Fibroblast of mammary gland (primary cell): ENCODE measurements at regions not wholly inside any gene's neighbourhood (a gene's known extent, or its start where the extent isn't known, plus 50 kb on each side); places are given as distances from the start of the nearest gene placed in this dataset.

Experiments used
- DNase-seq: peaks from one replicate; pipeline ENCODE4 v3.0.0-alpha.2; 2010; ENCODE audit warnings: low read depth
- H3K4me3 ChIP-seq: 2 replicates; pipeline ENCODE4 v1.5.1; 2011; ENCODE audit warnings: low read depth, mild to moderate bottlenecking, low read length, moderate library complexity; ENCODE audit not compliant: control insufficient read depth
- TF ChIP-seq, protein P1 (sequence below): conservative IDR thresholded peaks from 2 replicates; pipeline ENCODE4 v1.5.1; 2011; ENCODE audit warnings: low read depth, low read length, inconsistent platforms; ENCODE audit not compliant: control insufficient read depth, insufficient read depth

DNA sequence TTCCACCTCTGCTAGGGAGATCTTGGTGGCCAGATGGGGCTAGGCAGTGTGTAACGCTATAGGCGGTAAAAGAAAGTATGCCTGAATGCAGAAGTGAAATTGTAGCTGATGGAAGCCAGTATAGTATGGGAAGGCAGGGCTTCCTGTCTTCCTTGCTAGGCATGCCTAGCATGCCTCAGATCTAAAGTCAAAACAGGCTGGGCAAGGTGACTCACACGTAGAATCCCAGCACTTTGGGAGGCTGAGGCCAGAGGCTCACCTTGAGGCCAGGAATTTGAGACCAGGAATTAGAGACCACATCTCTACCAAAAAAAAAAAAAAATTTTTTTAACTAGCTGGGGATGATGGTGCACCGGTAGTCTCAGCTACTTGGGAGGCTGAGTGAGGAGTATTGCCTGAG is 281.7 kb upstream of the MTNR1B start:
- H3K4me3 ChIP-seq, result no peak overlapping the region
- DNase-seq, result no peak
- TF ChIP-seq, protein P1, sequence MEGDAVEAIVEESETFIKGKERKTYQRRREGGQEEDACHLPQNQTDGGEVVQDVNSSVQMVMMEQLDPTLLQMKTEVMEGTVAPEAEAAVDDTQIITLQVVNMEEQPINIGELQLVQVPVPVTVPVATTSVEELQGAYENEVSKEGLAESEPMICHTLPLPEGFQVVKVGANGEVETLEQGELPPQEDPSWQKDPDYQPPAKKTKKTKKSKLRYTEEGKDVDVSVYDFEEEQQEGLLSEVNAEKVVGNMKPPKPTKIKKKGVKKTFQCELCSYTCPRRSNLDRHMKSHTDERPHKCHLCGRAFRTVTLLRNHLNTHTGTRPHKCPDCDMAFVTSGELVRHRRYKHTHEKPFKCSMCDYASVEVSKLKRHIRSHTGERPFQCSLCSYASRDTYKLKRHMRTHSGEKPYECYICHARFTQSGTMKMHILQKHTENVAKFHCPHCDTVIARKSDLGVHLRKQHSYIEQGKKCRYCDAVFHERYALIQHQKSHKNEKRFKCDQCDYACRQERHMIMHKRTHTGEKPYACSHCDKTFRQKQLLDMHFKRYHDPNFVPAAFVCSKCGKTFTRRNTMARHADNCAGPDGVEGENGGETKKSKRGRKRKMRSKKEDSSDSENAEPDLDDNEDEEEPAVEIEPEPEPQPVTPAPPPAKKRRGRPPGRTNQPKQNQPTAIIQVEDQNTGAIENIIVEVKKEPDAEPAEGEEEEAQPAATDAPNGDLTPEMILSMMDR, result no peak

DNA sequence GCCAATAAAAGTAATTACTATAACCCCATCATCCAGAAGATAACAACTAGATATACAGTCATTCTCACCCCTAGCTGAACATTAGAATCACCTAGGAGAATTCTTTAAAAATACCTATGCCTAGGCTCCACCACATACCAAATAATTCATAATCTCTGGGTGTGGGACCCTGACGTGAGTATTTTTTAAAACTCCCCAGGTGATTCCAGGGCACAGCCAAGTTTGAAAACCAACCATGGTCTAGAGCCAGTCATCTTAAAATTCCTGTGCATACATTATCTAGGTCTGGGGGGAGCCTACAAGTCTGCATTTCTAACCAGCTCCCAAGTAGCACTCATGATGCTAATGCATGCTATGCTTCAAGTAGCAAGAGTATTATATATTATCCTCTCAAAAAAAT is 281.0 kb upstream of the MTNR1B start:
- no peak for DNase-seq
- H3K4me3 ChIP-seq, result no peak overlapping the region
- TF ChIP-seq, protein P1, result no peak

DNA sequence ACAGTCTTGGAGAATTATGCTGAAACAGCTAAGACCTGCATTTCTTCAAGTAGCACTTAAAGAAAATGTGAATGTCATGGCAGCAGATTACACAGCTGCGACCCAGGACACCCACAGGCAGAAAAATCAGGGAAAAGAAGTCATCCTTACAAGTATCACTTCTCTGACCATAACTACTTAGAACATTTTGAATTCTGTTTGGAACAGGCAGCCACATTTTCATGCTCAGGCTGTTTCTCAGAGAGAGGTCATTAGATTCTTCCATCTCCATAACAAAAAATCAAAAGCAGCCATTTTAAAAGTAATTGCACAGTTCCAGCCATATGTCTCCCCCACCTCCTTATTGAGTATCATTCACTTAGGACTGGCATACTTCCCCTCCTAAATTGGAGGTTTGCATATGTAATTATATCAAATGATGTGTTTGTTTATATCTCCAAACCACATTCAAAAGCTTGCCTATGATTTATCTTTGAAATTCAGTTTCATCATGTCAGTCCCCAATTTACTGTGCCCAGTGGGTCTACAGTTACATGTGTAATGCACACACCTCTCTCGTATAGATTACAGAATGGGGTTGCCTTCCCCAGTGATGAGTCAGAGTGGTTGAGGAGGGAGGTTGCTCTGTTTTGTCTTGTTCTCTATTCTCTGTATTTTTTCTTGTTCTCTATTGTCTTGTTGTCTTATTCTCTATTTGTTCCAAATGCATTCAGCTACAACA is 276.5 kb upstream of the MTNR1B start:
- no peak for DNase-seq
- TF ChIP-seq, protein P1, result no peak

DNA sequence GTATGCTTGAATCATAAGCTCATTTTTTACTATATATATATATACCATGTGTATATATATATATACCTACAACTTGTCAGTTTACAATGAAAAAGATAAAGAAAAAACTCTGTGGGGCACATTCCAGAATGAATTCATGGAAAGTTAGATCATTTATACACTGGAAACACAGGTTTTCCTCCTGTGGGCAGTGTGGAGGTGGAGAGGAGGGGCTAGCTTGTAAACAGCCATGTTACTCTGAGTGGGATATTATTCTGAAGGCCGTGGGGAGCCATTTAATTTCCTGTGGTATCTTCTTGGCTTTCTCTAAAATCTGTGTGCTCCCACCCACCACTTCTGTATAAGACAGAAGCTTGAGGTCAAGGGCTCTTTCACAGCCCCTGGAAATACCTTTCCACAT is 273.4 kb upstream of the MTNR1B start:
- TF ChIP-seq, protein P1, result no peak
- DNase-seq, result no peak

More for the DNA sequence above, 276.5 kb upstream of the MTNR1B start:
- no peak overlapping the region for H3K4me3 ChIP-seq

DNA sequence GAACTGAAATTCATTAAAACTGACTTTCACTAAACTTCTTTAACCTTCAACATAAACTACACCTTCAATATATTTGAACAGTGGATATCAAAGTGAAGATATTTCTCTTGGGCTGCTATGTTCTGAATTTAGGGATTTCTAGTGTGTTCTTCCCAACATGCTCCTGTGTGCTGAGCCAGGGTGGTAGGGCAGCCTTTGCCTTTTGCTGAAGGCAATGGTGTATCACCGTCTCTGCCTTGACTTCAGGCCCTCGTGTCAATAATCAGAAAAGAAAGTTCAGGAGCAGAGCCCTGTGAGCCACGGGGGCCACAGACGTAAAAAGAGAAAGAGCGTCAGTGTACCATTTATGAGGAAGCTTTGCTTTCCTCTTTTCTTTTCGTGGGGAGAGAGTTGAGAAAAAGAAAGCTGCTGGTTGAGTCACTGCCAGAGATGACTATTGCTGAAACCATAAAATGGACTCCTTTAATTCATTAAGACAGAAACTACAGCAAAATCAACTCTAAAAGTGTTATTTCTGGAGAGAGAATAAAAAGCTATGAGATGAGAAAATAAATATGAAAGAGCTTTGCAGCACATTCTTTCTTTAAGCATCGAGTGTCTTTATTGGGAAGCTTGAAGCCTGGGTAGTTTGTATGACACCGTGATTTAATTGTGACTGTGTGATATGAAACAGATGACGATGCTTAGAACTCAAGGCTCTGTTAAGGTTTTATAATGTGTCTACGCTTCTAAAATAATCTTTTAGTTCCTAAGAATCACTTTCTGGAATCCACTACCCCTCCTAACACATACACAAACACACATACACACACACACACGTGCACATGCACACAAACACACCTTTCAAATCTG is 271.8 kb upstream of the MTNR1B start:
- TF ChIP-seq, protein P1, result no peak
- H3K4me3 ChIP-seq, result no peak overlapping the region
- DNase-seq, result no peak

More for the DNA sequence above, 273.4 kb upstream of the MTNR1B start:
- no peak overlapping the region for H3K4me3 ChIP-seq

DNA sequence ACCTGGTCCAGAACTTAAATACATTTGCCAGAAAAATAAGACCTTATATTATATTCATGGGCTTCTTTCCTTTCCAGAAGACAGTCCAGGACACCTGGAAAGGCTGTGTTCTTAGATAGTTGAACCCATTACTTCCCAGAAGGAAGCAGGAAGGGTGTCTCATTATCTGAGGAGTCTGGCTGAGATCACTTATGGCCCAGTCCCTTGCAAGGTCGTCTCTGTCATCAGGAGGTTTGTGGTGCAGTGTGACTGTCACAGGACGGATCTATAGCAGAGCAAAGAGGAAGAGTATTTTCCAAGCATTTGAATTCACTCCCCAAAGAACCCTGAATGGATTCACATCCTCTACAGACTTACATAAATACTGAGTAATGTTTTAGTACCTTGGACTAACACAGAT is 270.7 kb upstream of the MTNR1B start:
- TF ChIP-seq, protein P1, result no peak
- H3K4me3 ChIP-seq, result no peak overlapping the region
- no peak for DNase-seq
